SK-N-SH treated with all-trans-retinoic acid at 6 μM for 48 hours (cell line): ENCODE measurements at regions not wholly inside any gene's neighbourhood (a gene's known extent, or its start where the extent isn't known, plus 50 kb on each side); places are given as distances from the start of the nearest gene placed in this dataset.

Experiments
- BACH2 ChIP-seq: fragments of 250-450 bp; sonication (Bioruptor Pico); IDR thresholded peaks from 2 replicates; pipeline ENCODE4 v1.9.0; 2021; ENCODE audit warnings: mild to moderate bottlenecking, borderline replicate concordance
- CSDC2 ChIP-seq: fragments of 250-450 bp; sonication (Bioruptor Pico); IDR thresholded peaks from 2 replicates; pipeline ENCODE4 v1.5.0; 2020; ENCODE audit warnings: mild to moderate bottlenecking, moderate library complexity
- ESRRG ChIP-seq: fragments of 250-450 bp; sonication (Bioruptor Pico); IDR thresholded peaks from 2 replicates; pipeline ENCODE4 v1.6.1; 2021; ENCODE audit warnings: mild to moderate bottlenecking
- GLIS3 ChIP-seq: fragments of 250-450 bp; sonication (Bioruptor Pico); IDR thresholded peaks from 2 replicates; pipeline ENCODE4 v1.5.0; 2020; ENCODE audit warnings: mild to moderate bottlenecking, moderate library complexity
- ISL1 ChIP-seq: fragments of 250-450 bp; sonication (Bioruptor Pico); IDR thresholded peaks from 2 replicates; pipeline ENCODE4 v2.1.2; 2022; ENCODE audit warnings: mild to moderate bottlenecking, moderate library complexity
- POU6F1 ChIP-seq: fragments of 250-450 bp; sonication (Bioruptor Pico); IDR thresholded peaks from 2 replicates; pipeline ENCODE4 v1.8.0; 2021; ENCODE audit warnings: low read depth, mild to moderate bottlenecking, moderate library complexity, borderline replicate concordance
- PPARA ChIP-seq: fragments of 250-450 bp; sonication (Bioruptor Pico); IDR thresholded peaks from 2 replicates; pipeline ENCODE4 v1.5.0; 2020; ENCODE audit warnings: mild to moderate bottlenecking, borderline replicate concordance
- RARB ChIP-seq: fragments of 250-450 bp; sonication (Bioruptor Pico); IDR thresholded peaks from 2 replicates; pipeline ENCODE4 v1.8.0; 2021; ENCODE audit warnings: mild to moderate bottlenecking, moderate library complexity
- ZFP30 ChIP-seq: fragments of 450-650 bp; formaldehyde crosslinking; IDR thresholded peaks from 2 replicates; pipeline ENCODE4 v1.5.0; 2022; ENCODE audit warnings: mild to moderate bottlenecking, moderate library complexity
- ZNF8 ChIP-seq: fragments of 450-650 bp; formaldehyde crosslinking; IDR thresholded peaks from 2 replicates; pipeline ENCODE4 v1.5.0; 2020; ENCODE audit warnings: mild to moderate bottlenecking, moderate library complexity
- TF ChIP-seq, protein P1 (sequence below): fragments of 250-450 bp; sonication (Bioruptor Pico); IDR thresholded peaks from 2 replicates; pipeline ENCODE4 v1.5.1; 2020; ENCODE audit warnings: low read depth, mild to moderate bottlenecking, moderate library complexity
- TF ChIP-seq, protein P2 (sequence below): fragments of 250-450 bp; sonication (Bioruptor Pico); IDR thresholded peaks from 2 replicates; pipeline ENCODE4 v1.8.0; 2020; ENCODE audit warnings: mild to moderate bottlenecking, moderate library complexity, borderline replicate concordance
- TF ChIP-seq, protein P3 (sequence below): fragments of 250-450 bp; sonication (Bioruptor Pico); IDR thresholded peaks from 2 replicates; pipeline ENCODE4 v1.5.1; 2021; ENCODE audit warnings: mild to moderate bottlenecking, moderate library complexity

GRCh38 chr9:82865524-82865923 lies 197.4 kb downstream of the RASEF start:
- TF ChIP-seq BACH2 (CRISPR knock-in tag), result no peak
- no peak for TF ChIP-seq ZNF8 (CRISPR knock-in tag)
- TF ChIP-seq POU6F1 (CRISPR knock-in tag), result no peak
- TF ChIP-seq ESRRG (CRISPR knock-in tag), result no peak
- no peak for TF ChIP-seq ISL1 (CRISPR knock-in tag)
- TF ChIP-seq RARB (CRISPR knock-in tag), result no peak
- TF ChIP-seq, protein P1, sequence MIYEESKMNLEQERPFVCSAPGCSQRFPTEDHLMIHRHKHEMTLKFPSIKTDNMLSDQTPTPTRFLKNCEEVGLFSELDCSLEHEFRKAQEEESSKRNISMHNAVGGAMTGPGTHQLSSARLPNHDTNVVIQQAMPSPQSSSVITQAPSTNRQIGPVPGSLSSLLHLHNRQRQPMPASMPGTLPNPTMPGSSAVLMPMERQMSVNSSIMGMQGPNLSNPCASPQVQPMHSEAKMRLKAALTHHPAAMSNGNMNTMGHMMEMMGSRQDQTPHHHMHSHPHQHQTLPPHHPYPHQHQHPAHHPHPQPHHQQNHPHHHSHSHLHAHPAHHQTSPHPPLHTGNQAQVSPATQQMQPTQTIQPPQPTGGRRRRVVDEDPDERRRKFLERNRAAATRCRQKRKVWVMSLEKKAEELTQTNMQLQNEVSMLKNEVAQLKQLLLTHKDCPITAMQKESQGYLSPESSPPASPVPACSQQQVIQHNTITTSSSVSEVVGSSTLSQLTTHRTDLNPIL (CRISPR knock-in tag), result no peak
- TF ChIP-seq, protein P2, sequence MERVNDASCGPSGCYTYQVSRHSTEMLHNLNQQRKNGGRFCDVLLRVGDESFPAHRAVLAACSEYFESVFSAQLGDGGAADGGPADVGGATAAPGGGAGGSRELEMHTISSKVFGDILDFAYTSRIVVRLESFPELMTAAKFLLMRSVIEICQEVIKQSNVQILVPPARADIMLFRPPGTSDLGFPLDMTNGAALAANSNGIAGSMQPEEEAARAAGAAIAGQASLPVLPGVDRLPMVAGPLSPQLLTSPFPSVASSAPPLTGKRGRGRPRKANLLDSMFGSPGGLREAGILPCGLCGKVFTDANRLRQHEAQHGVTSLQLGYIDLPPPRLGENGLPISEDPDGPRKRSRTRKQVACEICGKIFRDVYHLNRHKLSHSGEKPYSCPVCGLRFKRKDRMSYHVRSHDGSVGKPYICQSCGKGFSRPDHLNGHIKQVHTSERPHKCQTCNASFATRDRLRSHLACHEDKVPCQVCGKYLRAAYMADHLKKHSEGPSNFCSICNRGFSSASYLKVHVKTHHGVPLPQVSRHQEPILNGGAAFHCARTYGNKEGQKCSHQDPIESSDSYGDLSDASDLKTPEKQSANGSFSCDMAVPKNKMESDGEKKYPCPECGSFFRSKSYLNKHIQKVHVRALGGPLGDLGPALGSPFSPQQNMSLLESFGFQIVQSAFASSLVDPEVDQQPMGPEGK (CRISPR knock-in tag), result no peak
- no peak for TF ChIP-seq PPARA (CRISPR knock-in tag)
- TF ChIP-seq CSDC2 (CRISPR knock-in tag), result no peak
- no peak for TF ChIP-seq GLIS3 (CRISPR knock-in tag)
- TF ChIP-seq, protein P3, sequence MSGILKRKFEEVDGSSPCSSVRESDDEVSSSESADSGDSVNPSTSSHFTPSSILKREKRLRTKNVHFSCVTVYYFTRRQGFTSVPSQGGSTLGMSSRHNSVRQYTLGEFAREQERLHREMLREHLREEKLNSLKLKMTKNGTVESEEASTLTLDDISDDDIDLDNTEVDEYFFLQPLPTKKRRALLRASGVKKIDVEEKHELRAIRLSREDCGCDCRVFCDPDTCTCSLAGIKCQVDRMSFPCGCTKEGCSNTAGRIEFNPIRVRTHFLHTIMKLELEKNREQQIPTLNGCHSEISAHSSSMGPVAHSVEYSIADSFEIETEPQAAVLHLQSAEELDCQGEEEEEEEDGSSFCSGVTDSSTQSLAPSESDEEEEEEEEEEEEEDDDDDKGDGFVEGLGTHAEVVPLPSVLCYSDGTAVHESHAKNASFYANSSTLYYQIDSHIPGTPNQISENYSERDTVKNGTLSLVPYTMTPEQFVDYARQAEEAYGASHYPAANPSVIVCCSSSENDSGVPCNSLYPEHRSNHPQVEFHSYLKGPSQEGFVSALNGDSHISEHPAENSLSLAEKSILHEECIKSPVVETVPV, result no peak
- no peak for TF ChIP-seq ZFP30 (CRISPR knock-in tag)
